HL-60 (cell line): ENCODE measurements at regions not wholly inside any gene's neighbourhood (a gene's known extent, or its start where the extent isn't known, plus 50 kb on each side); places are given as distances from the start of the nearest gene placed in this dataset.

Source experiments
- CTCF ChIP-seq: IDR thresholded peaks from one replicate; pipeline ENCODE4 v1.5.1; 2011; ENCODE audit warnings: low read length, control low read depth, inconsistent platforms; ENCODE audit not compliant: insufficient read depth
- GABPA ChIP-seq: IDR thresholded peaks from 2 replicates; pipeline ENCODE4 v1.6.1; 2012; ENCODE audit warnings: low read depth
- POLR2AphosphoS5 ChIP-seq: IDR thresholded peaks from 2 replicates; pipeline ENCODE4 v1.6.1; 2012; ENCODE audit warnings: low read depth
- REST ChIP-seq: IDR thresholded peaks from 2 replicates; pipeline ENCODE4 v1.6.1; 2012; ENCODE audit warnings: low read depth; ENCODE audit not compliant: insufficient replicate concordance

GRCh38 chr4:60944060-60944459 is 256.1 kb upstream of the ADGRL3 start:
- TF ChIP-seq CTCF: no peak
- TF ChIP-seq REST: no peak
- no peak for TF ChIP-seq GABPA
- no peak for TF ChIP-seq POLR2AphosphoS5
